H9 (cell line): ENCODE measurements at regions not wholly inside any gene's neighbourhood (a gene's known extent, or its start where the extent isn't known, plus 50 kb on each side); places are given as distances from the start of the nearest gene placed in this dataset.

Experiments used
- DNase-seq: peaks from one replicate; pipeline ENCODE4 v3.0.0-alpha.2; 2017
- H2AFZ ChIP-seq: one replicate; pipeline ENCODE4 v1.6.1; 2013; ENCODE audit warnings: mild to moderate bottlenecking, low read length, control low read depth, moderate library complexity
- H2AK5ac ChIP-seq: 2 replicates; pipeline ENCODE4 v1.6.1; 2013; ENCODE audit warnings: low read length, control low read depth, mixed read lengths; ENCODE audit not compliant: insufficient read length
- H2BK120ac ChIP-seq: one replicate; pipeline ENCODE4 v1.6.1; 2013; ENCODE audit warnings: low read depth, mild to moderate bottlenecking, low read length, control low read depth, inconsistent platforms; ENCODE audit not compliant: poor library complexity, severe bottlenecking
- H2BK12ac ChIP-seq: 2 replicates; pipeline ENCODE4 v1.6.1; 2013; ENCODE audit warnings: low read length, control low read depth, mixed read lengths, low read depth; ENCODE audit not compliant: insufficient read length
- H2BK15ac ChIP-seq: 2 replicates; pipeline ENCODE4 v1.6.1; 2013; ENCODE audit warnings: low read depth, low read length, control low read depth
- H2BK20ac ChIP-seq: one replicate; pipeline ENCODE4 v1.6.1; 2013; ENCODE audit warnings: low read depth, mild to moderate bottlenecking, low read length, control low read depth, inconsistent platforms; ENCODE audit not compliant: poor library complexity, severe bottlenecking
- H2BK5ac ChIP-seq: 2 replicates; pipeline ENCODE4 v1.6.1; 2013; ENCODE audit warnings: low read length, control low read depth, mixed read lengths; ENCODE audit not compliant: insufficient read length
- H3K14ac ChIP-seq: 2 replicates; pipeline ENCODE4 v1.6.1; 2013; ENCODE audit warnings: low read length, control low read depth; ENCODE audit not compliant: insufficient read depth
- H3K18ac ChIP-seq: 2 replicates; pipeline ENCODE4 v1.6.1; 2013; ENCODE audit warnings: low read depth, mild to moderate bottlenecking, mixed read lengths, low read length, control low read depth; ENCODE audit not compliant: insufficient read length
- H3K23ac ChIP-seq: 2 replicates; pipeline ENCODE4 v1.6.1; 2013; ENCODE audit warnings: low read length, control low read depth, mixed read lengths, low read depth; ENCODE audit not compliant: insufficient read length
- H3K23me2 ChIP-seq: 2 replicates; pipeline ENCODE4 v1.6.1; 2013; ENCODE audit warnings: low read depth, mild to moderate bottlenecking, mixed read lengths, low read length, control low read depth; ENCODE audit not compliant: insufficient read length, poor library complexity, severe bottlenecking
- H3K27ac ChIP-seq: 2 replicates; pipeline ENCODE4 v1.5.1; 2013; ENCODE audit warnings: low read length, control low read depth, mixed read lengths, low read depth; ENCODE audit not compliant: insufficient read length
- H3K27me3 ChIP-seq: 2 replicates; pipeline ENCODE4 v1.6.1; 2013; ENCODE audit warnings: low read length, control low read depth, inconsistent platforms; ENCODE audit not compliant: insufficient read depth
- H3K4ac ChIP-seq: 2 replicates; pipeline ENCODE4 v1.6.1; 2013; ENCODE audit warnings: low read depth, mild to moderate bottlenecking, control low read depth, inconsistent platforms, low read length, moderate library complexity
- H3K4me1 ChIP-seq: 2 replicates; pipeline ENCODE4 v1.6.1; 2013; ENCODE audit warnings: low read length, control low read depth, inconsistent platforms; ENCODE audit not compliant: insufficient read depth
- H3K4me2 ChIP-seq: 2 replicates; pipeline ENCODE4 v1.6.1; 2013; ENCODE audit warnings: low read length, control low read depth, mixed read lengths; ENCODE audit not compliant: insufficient read length, insufficient read depth
- H3K56ac ChIP-seq: 2 replicates; pipeline ENCODE4 v1.6.1; 2013; ENCODE audit warnings: low read depth, mild to moderate bottlenecking, mixed read lengths, low read length, control low read depth; ENCODE audit not compliant: insufficient read length
- H3K79me1 ChIP-seq: 2 replicates; pipeline ENCODE4 v1.6.1; 2013; ENCODE audit warnings: low read depth, mild to moderate bottlenecking, moderate library complexity, low read length, control low read depth, inconsistent platforms; ENCODE audit not compliant: insufficient read depth, poor library complexity, severe bottlenecking
- H3K79me2 ChIP-seq: 2 replicates; pipeline ENCODE4 v1.6.1; 2013; ENCODE audit warnings: low read length, control low read depth, inconsistent platforms; ENCODE audit not compliant: insufficient read depth
- H3K9ac ChIP-seq: 2 replicates; pipeline ENCODE4 v1.6.1; 2013; ENCODE audit warnings: low read length, control low read depth, mixed read lengths; ENCODE audit not compliant: insufficient read length; ENCODE audit errors: extremely low read depth
- H3K9me3 ChIP-seq: one replicate; pipeline ENCODE4 v1.6.1; 2013; ENCODE audit warnings: low read depth, low read length, inconsistent platforms; ENCODE audit not compliant: control insufficient read depth
- H3T11ph ChIP-seq: one replicate; pipeline ENCODE4 v1.6.1; 2013; ENCODE audit warnings: mild to moderate bottlenecking, low read length, control low read depth, inconsistent platforms
- H4K20me1 ChIP-seq: one replicate; pipeline ENCODE4 v1.6.1; 2013; ENCODE audit not compliant: control insufficient read depth, insufficient read length, insufficient read depth
- H4K5ac ChIP-seq: 2 replicates; pipeline ENCODE4 v1.6.1; 2013; ENCODE audit warnings: low read depth, mild to moderate bottlenecking, mixed read lengths, low read length, control low read depth; ENCODE audit not compliant: insufficient read length
- H4K8ac ChIP-seq: replicated peaks from 2 replicates; pipeline ENCODE4 v1.6.1; 2013; ENCODE audit warnings: low read length, control low read depth, mixed read lengths, low read depth; ENCODE audit not compliant: insufficient read length
- H4K91ac ChIP-seq: 2 replicates; pipeline ENCODE4 v1.6.1; 2013; ENCODE audit warnings: low read depth, mild to moderate bottlenecking, moderate library complexity, mixed read lengths, low read length, control low read depth; ENCODE audit not compliant: insufficient read length
- H3K27ac Mint-ChIP-seq, 3 experiments: 2 replicates in 2 of 3; 3 replicates in 1 of 3; pipeline ENCODE4 v1.8.0; 2020 to 2021; ENCODE audit warnings: mixed read lengths in 3 of 3, mild to moderate bottlenecking in 1 of 3, moderate library complexity in 1 of 3
- H3K27me3 Mint-ChIP-seq: 2 replicates; pipeline ENCODE4 v1.8.0; 2021; ENCODE audit warnings: low read depth, mild to moderate bottlenecking, moderate library complexity, mixed read lengths
- H3K36me3 Mint-ChIP-seq, 3 experiments: 2 replicates in 2 of 3; 3 replicates in 1 of 3; pipeline ENCODE4 v1.8.0; 2020 to 2021; ENCODE audit warnings: low read depth in 3 of 3, mixed read lengths in 3 of 3; ENCODE audit not compliant: insufficient read depth in 1 of 3
- H3K4me1 Mint-ChIP-seq, 2 experiments: 2 replicates each; pipeline ENCODE4 v1.8.0; 2020; ENCODE audit warnings: mixed read lengths in 2 of 2
- H3K4me3 Mint-ChIP-seq, 2 experiments: 2 replicates in 1 of 2; 3 replicates in 1 of 2; pipeline ENCODE4 v1.8.0; 2020 to 2021; ENCODE audit warnings: mild to moderate bottlenecking in 2 of 2, mixed read lengths in 2 of 2, moderate library complexity in 1 of 2
- H3K9me3 Mint-ChIP-seq, 2 experiments: 2 replicates in 1 of 2; 3 replicates in 1 of 2; pipeline ENCODE4 v1.8.0; 2020; ENCODE audit warnings: mild to moderate bottlenecking in 2 of 2, mixed read lengths in 2 of 2, moderate library complexity in 1 of 2
- WGBS: extraction: QIAGEN DNeasy Blood & Tissue Kit; methylation state at CpG from one replicate; pipeline ENCODE4 v1.1.7; 2013; ENCODE audit warnings: missing lambda C conversion rate, low lambda C conversion rate, mixed read lengths; ENCODE audit not compliant: insufficient read length; ENCODE audit errors: extremely low coverage; 5-methylcytosine and 5-hydroxymethylcytosine counted together
- TF ChIP-seq, protein P1 (sequence below): fragments of 200-600 bp; sonication (generic); conservative IDR thresholded peaks from 3 replicates; pipeline ENCODE4 v1.8.0; 2021; ENCODE audit warnings: antibody characterized with exemption, mild to moderate bottlenecking

DNA sequence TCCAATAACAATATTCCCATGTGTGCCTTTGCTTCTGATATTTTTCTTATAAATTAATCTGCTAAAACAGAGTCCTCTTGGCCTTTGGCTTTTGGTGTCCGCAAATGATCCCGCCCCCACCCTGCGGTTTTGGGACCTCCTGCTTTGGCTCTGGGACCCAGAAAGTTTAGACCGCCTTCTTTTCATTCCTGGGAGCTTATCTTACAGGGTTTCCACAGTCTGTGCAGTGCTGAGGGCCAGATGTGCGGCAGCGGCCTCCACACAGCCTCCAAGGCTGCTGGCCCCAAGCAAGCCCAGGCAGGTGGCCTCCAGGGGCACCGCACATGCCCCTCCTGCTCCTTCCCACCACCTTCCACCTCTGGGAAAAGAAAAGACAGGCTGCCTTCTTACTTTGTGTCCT lies 191.5 kb downstream of the ERCC6L2 start:
- Histone ChIP-seq H3K27ac (no peak overlapping the region), H3K4ac (no peak overlapping the region), H3K4me2 (no peak overlapping the region), H2BK20ac (no peak overlapping the region), H2AFZ (no peak overlapping the region), H4K5ac (no peak overlapping the region), H3K9me3 (no peaks in the 10 kb centered on the region), H2BK120ac (no peak overlapping the region), H3K79me2 (no peaks in the 10 kb centered on the region), H2BK12ac (no peak overlapping the region), H3T11ph (no peak overlapping the region), H2BK5ac (no peak overlapping the region), H3K4me1 (no peaks in the 10 kb centered on the region), H4K20me1 (no peaks in the 10 kb centered on the region), H2AK5ac (no peak overlapping the region), H3K23ac (no peak overlapping the region), H4K8ac (no peak overlapping the region), H3K79me1 (no peaks in the 10 kb centered on the region), H3K56ac (no peak overlapping the region), H3K9ac (no peak overlapping the region), H4K91ac (no peak overlapping the region), H2BK15ac (no peak overlapping the region), H3K27me3 (no peaks in the 10 kb centered on the region), H3K14ac (no peak overlapping the region), H3K23me2 (no peaks in the 10 kb centered on the region), H3K18ac (no peak overlapping the region)
- TF ChIP-seq, protein P1, sequence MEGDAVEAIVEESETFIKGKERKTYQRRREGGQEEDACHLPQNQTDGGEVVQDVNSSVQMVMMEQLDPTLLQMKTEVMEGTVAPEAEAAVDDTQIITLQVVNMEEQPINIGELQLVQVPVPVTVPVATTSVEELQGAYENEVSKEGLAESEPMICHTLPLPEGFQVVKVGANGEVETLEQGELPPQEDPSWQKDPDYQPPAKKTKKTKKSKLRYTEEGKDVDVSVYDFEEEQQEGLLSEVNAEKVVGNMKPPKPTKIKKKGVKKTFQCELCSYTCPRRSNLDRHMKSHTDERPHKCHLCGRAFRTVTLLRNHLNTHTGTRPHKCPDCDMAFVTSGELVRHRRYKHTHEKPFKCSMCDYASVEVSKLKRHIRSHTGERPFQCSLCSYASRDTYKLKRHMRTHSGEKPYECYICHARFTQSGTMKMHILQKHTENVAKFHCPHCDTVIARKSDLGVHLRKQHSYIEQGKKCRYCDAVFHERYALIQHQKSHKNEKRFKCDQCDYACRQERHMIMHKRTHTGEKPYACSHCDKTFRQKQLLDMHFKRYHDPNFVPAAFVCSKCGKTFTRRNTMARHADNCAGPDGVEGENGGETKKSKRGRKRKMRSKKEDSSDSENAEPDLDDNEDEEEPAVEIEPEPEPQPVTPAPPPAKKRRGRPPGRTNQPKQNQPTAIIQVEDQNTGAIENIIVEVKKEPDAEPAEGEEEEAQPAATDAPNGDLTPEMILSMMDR = no peak
- Mint-ChIP-seq H3K9me3 (no peaks in the 10 kb centered on the region), H3K27me3 (no peaks in the 10 kb centered on the region; the same call in 1 of the 2 replicates), H3K36me3 (no peaks in the 10 kb centered on the region), H3K4me1 (peaks cover 7 to 19% of the 10 kb centered on the region in 2 experiments; a peak in 3 of 4 replicates), H3K4me3 (no peak overlapping the region), H3K27ac (no peak overlapping the region)
- WGBS = no CpG with 5 or more reads among the region's 7 CpGs
- DNase-seq = no peak
